ENCODE measurements at regions not wholly inside any gene's neighbourhood (a gene's known extent, or its start where the extent isn't known, plus 50 kb on each side); places are given as distances from the start of the nearest gene placed in this dataset.

DNA sequence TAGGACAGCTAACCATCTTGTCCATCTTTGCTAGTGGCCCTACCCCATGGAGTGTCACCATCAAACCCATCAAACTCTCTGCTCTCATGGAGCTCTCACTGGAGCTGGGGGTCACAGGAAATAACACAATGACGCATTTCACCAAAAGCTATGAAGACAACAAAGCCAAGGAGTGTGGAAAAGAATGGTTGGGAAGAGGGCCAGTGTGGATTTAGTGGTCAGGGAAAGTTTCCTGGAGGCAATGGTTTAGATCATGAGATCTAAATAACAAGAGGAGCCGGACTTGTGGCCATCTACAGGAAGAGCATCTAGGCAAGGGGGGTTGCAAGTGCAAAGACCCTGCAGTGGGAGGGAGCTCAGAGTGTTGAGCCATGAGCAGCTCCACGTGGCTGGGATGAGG lies 189.5 kb downstream of the BMP7 start:
- no peaks in the 10 kb centered on the region for H3K79me1 ChIP-seq (ENCODE audit: low read length)
- H3K9ac ChIP-seq (ENCODE audit: low read length) = no peak overlapping the region
- no peaks in the 10 kb centered on the region for H3K27me3 ChIP-seq (ENCODE audit: insufficient read depth, low read length, poor library complexity)
- H3K56ac ChIP-seq (ENCODE audit: low read length) = no peak overlapping the region
- no peaks in the 10 kb centered on the region for H3K4me1 ChIP-seq (ENCODE audit: control insufficient read depth, low read depth, low read length)
- H2BK5ac ChIP-seq (ENCODE audit: low read length) = no peak overlapping the region
- H3K27ac ChIP-seq (ENCODE audit: low read depth, low read length) = no peak overlapping the region
- no peak overlapping the region for H3K23ac ChIP-seq (ENCODE audit: low read length)
- no peak overlapping the region for H2AK5ac ChIP-seq (ENCODE audit: low read length)
- DNase-seq = no peak
- no peak overlapping the region for H2BK15ac ChIP-seq (replicated peaks; ENCODE audit: low read depth)
- H3K4me2 ChIP-seq (ENCODE audit: low read length) = no peak overlapping the region
- H3K4me3 ChIP-seq (ENCODE audit: low read length) = no peak overlapping the region
- H4K8ac ChIP-seq (ENCODE audit: low read depth, low read length) = no peak overlapping the region
- H3K18ac ChIP-seq (ENCODE audit: low read length) = no peak overlapping the region
- H4K5ac ChIP-seq (ENCODE audit: low read length) = no peak overlapping the region
- no peak overlapping the region for H2BK120ac ChIP-seq (ENCODE audit: low read depth, low read length)
- no peaks in the 10 kb centered on the region for H3K36me3 ChIP-seq (ENCODE audit: control insufficient read depth, insufficient read depth, low read length)
- H3K4ac ChIP-seq (ENCODE audit: low read depth, low read length) = no peak overlapping the region
- no peaks in the 10 kb centered on the region for H3K79me2 ChIP-seq (ENCODE audit: control insufficient read depth, insufficient read depth, low read length)
- WGBS (ENCODE audit: extremely low coverage, insufficient coverage, low lambda C conversion rate) = no CpG with 5 or more reads among the region's 3 CpGs

DNA sequence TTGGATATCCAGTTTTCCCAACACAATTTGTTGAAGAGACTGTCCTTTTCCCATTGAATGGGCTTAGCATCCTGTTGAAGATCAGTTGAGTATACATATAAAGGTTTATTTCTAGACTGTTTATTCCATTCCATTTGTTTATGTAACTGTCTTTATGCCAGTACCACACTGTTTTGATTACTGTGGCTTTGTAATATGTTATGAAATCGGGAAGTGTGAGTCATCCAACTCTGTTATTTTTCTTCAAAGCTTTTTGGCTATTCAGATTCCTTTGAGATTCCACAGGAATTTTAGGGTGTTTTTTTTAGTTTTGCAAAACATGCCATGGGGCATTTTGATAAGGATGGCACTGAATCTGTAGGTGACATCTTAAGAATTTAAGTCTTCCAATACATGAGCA lies 188.3 kb downstream of the BMP7 start:
- no peak overlapping the region for H2AK5ac ChIP-seq (ENCODE audit: low read length)
- H3K4me3 ChIP-seq (ENCODE audit: low read length) = no peak overlapping the region
- no peak overlapping the region for H3K4ac ChIP-seq (ENCODE audit: low read depth, low read length)
- H3K23ac ChIP-seq (ENCODE audit: low read length) = no peak overlapping the region
- H3K79me2 ChIP-seq (ENCODE audit: control insufficient read depth, insufficient read depth, low read length) = no peaks in the 10 kb centered on the region
- H3K36me3 ChIP-seq (ENCODE audit: control insufficient read depth, insufficient read depth, low read length) = no peaks in the 10 kb centered on the region
- H2BK15ac ChIP-seq (replicated peaks; ENCODE audit: low read depth) = no peak overlapping the region
- H3K4me1 ChIP-seq (ENCODE audit: control insufficient read depth, low read depth, low read length) = no peaks in the 10 kb centered on the region
- H4K5ac ChIP-seq (ENCODE audit: low read length) = no peak overlapping the region
- H3K79me1 ChIP-seq (ENCODE audit: low read length) = no peaks in the 10 kb centered on the region
- H4K8ac ChIP-seq (ENCODE audit: low read depth, low read length) = no peak overlapping the region
- H3K18ac ChIP-seq (ENCODE audit: low read length) = no peak overlapping the region
- H3K9ac ChIP-seq (ENCODE audit: low read length) = no peak overlapping the region
- no peak for DNase-seq
- H3K4me2 ChIP-seq (ENCODE audit: low read length) = no peak overlapping the region
- no peak overlapping the region for H2BK120ac ChIP-seq (ENCODE audit: low read depth, low read length)
- H2BK5ac ChIP-seq (ENCODE audit: low read length) = no peak overlapping the region
- H3K56ac ChIP-seq (ENCODE audit: low read length) = no peak overlapping the region
- WGBS (ENCODE audit: extremely low coverage, insufficient coverage, low lambda C conversion rate) = no CpG with 5 or more reads among the region's 1 CpG
- no peak overlapping the region for H3K27ac ChIP-seq (ENCODE audit: low read depth, low read length)
- H3K27me3 ChIP-seq (ENCODE audit: insufficient read depth, low read length, poor library complexity) = no peaks in the 10 kb centered on the region

GRCh38 chr20:57079031-57080005 lies 187.1 kb downstream of the BMP7 start:
- Histone ChIP-seq H3K4me1 (ENCODE audit: control insufficient read depth, low read depth, low read length) (no peaks in the 10 kb centered on the region), H3K56ac (ENCODE audit: low read length) (no peak overlapping the region), H2BK15ac (replicated peaks; ENCODE audit: low read depth) (no peak overlapping the region), H2BK5ac (ENCODE audit: low read length) (no peak overlapping the region), H4K8ac (ENCODE audit: low read depth, low read length) (no peak overlapping the region), H4K5ac (ENCODE audit: low read length) (no peak overlapping the region), H3K18ac (ENCODE audit: low read length) (no peak overlapping the region), H2BK120ac (ENCODE audit: low read depth, low read length) (no peak overlapping the region), H3K36me3 (ENCODE audit: control insufficient read depth, insufficient read depth, low read length) (no peaks in the 10 kb centered on the region), H3K4ac (ENCODE audit: low read depth, low read length) (no peak overlapping the region), H2AK5ac (ENCODE audit: low read length) (no peak overlapping the region), H3K27ac (ENCODE audit: low read depth, low read length) (no peak overlapping the region), H3K79me2 (ENCODE audit: control insufficient read depth, insufficient read depth, low read length) (no peaks in the 10 kb centered on the region), H3K23ac (ENCODE audit: low read length) (no peak overlapping the region), H3K4me3 (ENCODE audit: low read length) (no peak overlapping the region), H3K9ac (ENCODE audit: low read length) (no peak overlapping the region), H3K4me2 (ENCODE audit: low read length) (no peak overlapping the region), H3K79me1 (ENCODE audit: low read length) (no peaks in the 10 kb centered on the region), H3K27me3 (ENCODE audit: insufficient read depth, low read length, poor library complexity) (no peaks in the 10 kb centered on the region)
- no CpG with 5 or more reads among the region's 2 CpGs for WGBS (ENCODE audit: extremely low coverage, insufficient coverage, low lambda C conversion rate)
- no peak for DNase-seq

GRCh38 chr20:57080796-57081195 lies 185.6 kb downstream of the BMP7 start:
- Histone ChIP-seq H2AK5ac (ENCODE audit: low read length) (no peak overlapping the region), H2BK5ac (ENCODE audit: low read length) (no peak overlapping the region), H3K79me2 (ENCODE audit: control insufficient read depth, insufficient read depth, low read length) (no peaks in the 10 kb centered on the region), H3K79me1 (ENCODE audit: low read length) (no peaks in the 10 kb centered on the region), H3K4ac (ENCODE audit: low read depth, low read length) (no peak overlapping the region), H3K4me3 (ENCODE audit: low read length) (no peak overlapping the region), H4K8ac (ENCODE audit: low read depth, low read length) (no peak overlapping the region), H2BK15ac (replicated peaks; ENCODE audit: low read depth) (no peak overlapping the region), H3K23ac (ENCODE audit: low read length) (no peak overlapping the region), H3K18ac (ENCODE audit: low read length) (no peak overlapping the region), H2BK120ac (ENCODE audit: low read depth, low read length) (no peak overlapping the region), H3K27me3 (ENCODE audit: insufficient read depth, low read length, poor library complexity) (no peaks in the 10 kb centered on the region), H3K9ac (ENCODE audit: low read length) (no peak overlapping the region), H3K27ac (ENCODE audit: low read depth, low read length) (no peak overlapping the region), H4K5ac (ENCODE audit: low read length) (no peak overlapping the region), H3K56ac (ENCODE audit: low read length) (no peak overlapping the region), H3K4me2 (ENCODE audit: low read length) (no peak overlapping the region), H3K4me1 (ENCODE audit: control insufficient read depth, low read depth, low read length) (no peaks in the 10 kb centered on the region), H3K36me3 (ENCODE audit: control insufficient read depth, insufficient read depth, low read length) (no peaks in the 10 kb centered on the region)
- DNase-seq = peak; percentile 31

DNA sequence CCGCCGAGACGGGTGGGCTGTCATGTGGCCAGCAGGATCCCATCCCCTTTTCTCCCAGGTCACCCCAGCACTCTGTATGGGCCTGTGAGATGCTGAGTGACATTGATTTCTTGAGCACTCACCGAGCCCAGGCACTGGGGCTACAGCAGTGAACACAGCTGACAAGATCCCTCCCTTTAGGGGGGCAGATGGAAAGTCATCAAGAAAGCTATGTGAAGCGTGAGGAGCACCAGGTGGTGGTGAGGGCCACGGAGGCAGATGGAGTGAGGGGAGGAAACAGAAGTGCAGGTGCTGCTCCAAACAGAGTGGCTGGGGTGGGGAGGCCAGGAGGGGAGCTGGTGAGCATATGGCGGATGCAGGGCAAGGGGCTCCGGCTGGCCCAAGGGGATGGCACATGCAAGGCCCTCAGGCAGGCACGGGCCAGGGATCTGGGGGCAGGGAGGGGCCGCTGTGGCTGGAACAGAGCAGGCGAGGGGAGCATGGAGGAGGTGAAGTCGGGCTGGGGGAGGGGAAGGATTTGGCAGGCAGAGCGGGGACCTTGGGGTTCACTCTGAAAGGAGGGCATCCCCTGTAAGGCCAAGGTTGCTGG lies 184.0 kb downstream of the BMP7 start:
- Histone ChIP-seq H2BK120ac (ENCODE audit: low read depth, low read length) (no peak overlapping the region), H3K79me1 (ENCODE audit: low read length) (no peaks in the 10 kb centered on the region), H4K8ac (ENCODE audit: low read depth, low read length) (no peak overlapping the region), H2AK5ac (ENCODE audit: low read length) (no peak overlapping the region), H3K4ac (ENCODE audit: low read depth, low read length) (no peak overlapping the region), H3K79me2 (ENCODE audit: control insufficient read depth, insufficient read depth, low read length) (no peaks in the 10 kb centered on the region), H3K56ac (ENCODE audit: low read length) (no peak overlapping the region), H3K27ac (ENCODE audit: low read depth, low read length) (no peak overlapping the region), H3K23ac (ENCODE audit: low read length) (no peak overlapping the region), H2BK5ac (ENCODE audit: low read length) (no peak overlapping the region), H2BK15ac (replicated peaks; ENCODE audit: low read depth) (no peak overlapping the region), H3K9ac (ENCODE audit: low read length) (no peak overlapping the region), H3K18ac (ENCODE audit: low read length) (no peak overlapping the region), H3K36me3 (ENCODE audit: control insufficient read depth, insufficient read depth, low read length) (no peaks in the 10 kb centered on the region), H3K4me2 (ENCODE audit: low read length) (no peak overlapping the region), H3K27me3 (ENCODE audit: insufficient read depth, low read length, poor library complexity) (no peaks in the 10 kb centered on the region), H3K4me3 (ENCODE audit: low read length) (no peak overlapping the region), H3K4me1 (ENCODE audit: control insufficient read depth, low read depth, low read length) (no peaks in the 10 kb centered on the region), H4K5ac (ENCODE audit: low read length) (no peak overlapping the region)
- WGBS (ENCODE audit: extremely low coverage, insufficient coverage, low lambda C conversion rate) = no CpG with 5 or more reads among the region's 13 CpGs
- no peak for DNase-seq
